Endothelial cell of umbilical vein (primary cell): ENCODE measurements at regions not wholly inside any gene's neighbourhood (a gene's known extent, or its start where the extent isn't known, plus 50 kb on each side); places are given as distances from the start of the nearest gene placed in this dataset.
A peak's percentile ranks its signal among the peaks of the same experiment; 100 is the strongest.

Source experiments
- BruUV-seq: library from RNA; stranded (reverse); fragments of 400-500 nt; replicated peaks from 2 replicates; lab custom pipeline; 2021; lab: Mats Ljungman, UMichigan
- CTCF ChIA-PET: fragments of 300-600, 350-600 bp; sonication (Branson Sonifier 250); formaldehyde crosslinking; loops from one replicate; lab custom pipeline; 2021; ENCODE audit warnings: antibody characterized with exemption, inconsistent platforms; lab: Charles Lee
- POLR2A ChIA-PET: fragments of 300-600, 350-600 bp; sonication (Branson Sonifier 250); formaldehyde crosslinking; loops from one replicate; lab custom pipeline; 2021; ENCODE audit warnings: antibody characterized with exemption, inconsistent platforms; lab: Charles Lee
- DNase-seq: peaks from one replicate; pipeline ENCODE4 v3.0.0-alpha.2; 2011; ENCODE audit warnings: low read depth, low spot score
- FAIRE-seq: peaks from 2 replicates; lab custom pipeline; 2011; peaks lifted over from hg19 to GRCh38; lab: Jason Lieb, UNC
- H2AFZ ChIP-seq: 2 replicates; pipeline ENCODE4 v1.6.0; 2012; ENCODE audit warnings: low read depth, low read length, control low read depth, inconsistent platforms
- H3K27ac ChIP-seq: 2 replicates; pipeline ENCODE4 v1.5.1; 2011; ENCODE audit warnings: low read depth, mild to moderate bottlenecking, control low read depth, low read length, moderate library complexity; ENCODE audit not compliant: insufficient read depth
- H3K27me3 ChIP-seq, 2 experiments: 2 replicates each; pipeline versions ENCODE4 v1.6.0 to v1.6.1; 2011; ENCODE audit warnings: low read length in 2 of 2, mixed read lengths in 1 of 2; ENCODE audit not compliant: control insufficient read depth in 2 of 2, insufficient read depth in 2 of 2
- H3K36me3 ChIP-seq, 2 experiments: 2 replicates in 1 of 2; 3 replicates in 1 of 2; pipeline ENCODE4 v1.5.1; 2011; ENCODE audit warnings: low read length in 2 of 2, mild to moderate bottlenecking in 1 of 2, moderate library complexity in 1 of 2; ENCODE audit not compliant: control insufficient read depth in 2 of 2, insufficient read depth in 2 of 2; ENCODE audit errors: extremely low read depth in 1 of 2
- H3K4me1 ChIP-seq: 3 replicates; pipeline ENCODE4 v1.5.1; 2011; ENCODE audit warnings: mild to moderate bottlenecking, low read length; ENCODE audit not compliant: control insufficient read depth, insufficient read depth; ENCODE audit errors: extremely low read depth
- H3K4me2 ChIP-seq: 2 replicates; pipeline ENCODE4 v1.6.1; 2011; ENCODE audit warnings: low read length, control low read depth, mixed read lengths; ENCODE audit not compliant: insufficient read depth
- H3K4me3 ChIP-seq, 3 experiments: fragments of 200-600 bp in 1 of 3; sonication (generic), shearing (Covaris generic) in 1 of 3; replicated peaks in 1 of 3; 2 replicates each; pipeline ENCODE4 v1.5.1; 2011 to 2016; ENCODE audit warnings: control low read depth in 3 of 3, low read length in 3 of 3, mild to moderate bottlenecking in 2 of 3, inconsistent platforms in 1 of 3, low read depth in 1 of 3, moderate library complexity in 1 of 3; ENCODE audit not compliant: insufficient read depth in 1 of 3
- H3K79me2 ChIP-seq: 2 replicates; pipeline ENCODE4 v1.6.0; 2012; ENCODE audit warnings: low read length, inconsistent platforms; ENCODE audit not compliant: control insufficient read depth, insufficient read depth
- H3K9ac ChIP-seq: replicated peaks from 2 replicates; pipeline ENCODE3; 2011; ENCODE audit warnings: low read length, control low read depth; ENCODE audit not compliant: insufficient read depth; ENCODE audit errors: extremely low read depth
- H3K9me1 ChIP-seq: replicated peaks from 3 replicates; pipeline ENCODE4 v1.6.0; 2011; ENCODE audit warnings: mild to moderate bottlenecking, low read length; ENCODE audit not compliant: control insufficient read depth, insufficient read depth; ENCODE audit errors: extremely low read depth
- H3K9me3 ChIP-seq: replicated peaks from 2 replicates; pipeline ENCODE4 v1.5.1; 2012; ENCODE audit warnings: low read length, inconsistent platforms; ENCODE audit not compliant: control insufficient read depth, insufficient read depth
- H4K20me1 ChIP-seq: replicated peaks from 2 replicates; pipeline ENCODE3; 2011; ENCODE audit warnings: mild to moderate bottlenecking, low read length; ENCODE audit not compliant: control insufficient read depth, insufficient read depth; ENCODE audit errors: extremely low read depth
- EZH2 ChIP-seq: IDR thresholded peaks from 2 replicates; pipeline ENCODE4 v1.6.1; 2012; ENCODE audit warnings: borderline replicate concordance, low read depth, mild to moderate bottlenecking, moderate library complexity, low read length, inconsistent platforms; ENCODE audit not compliant: severe bottlenecking
- FOS ChIP-seq: IDR thresholded peaks from 2 replicates; pipeline ENCODE4 v1.6.1; 2011; ENCODE audit warnings: mild to moderate bottlenecking, low read length, moderate library complexity, borderline replicate concordance; ENCODE audit not compliant: insufficient read depth
- GATA2 ChIP-seq: IDR thresholded peaks from 2 replicates; pipeline ENCODE4 v1.7.0; 2011; ENCODE audit warnings: low read depth, mild to moderate bottlenecking, moderate library complexity, mixed read lengths, low read length; ENCODE audit not compliant: insufficient read length, insufficient read depth
- JUN ChIP-seq: IDR thresholded peaks from 2 replicates; pipeline ENCODE4 v1.6.1; 2011; ENCODE audit warnings: borderline replicate concordance, low read depth; ENCODE audit not compliant: insufficient read length, insufficient read depth
- MYC ChIP-seq: IDR thresholded peaks from one replicate; pipeline ENCODE4 v1.6.1; 2011; ENCODE audit warnings: mild to moderate bottlenecking, low read depth, low read length
- POLR2A ChIP-seq: IDR thresholded peaks from 2 replicates; pipeline ENCODE4 v1.6.1; 2012; ENCODE audit warnings: low read depth, mild to moderate bottlenecking, control low read depth, low read length
- POLR2AphosphoS5 ChIP-seq: IDR thresholded peaks from 2 replicates; pipeline ENCODE4 v1.6.1; 2012; ENCODE audit warnings: low read depth, mild to moderate bottlenecking, control low read depth, low read length, moderate library complexity; ENCODE audit not compliant: insufficient read depth
- dilution Hi-C: fragments of 300-500 bp; cut with MboI; formaldehyde crosslinking; loops from one replicate; pipeline ENCODE4 v1.15.0; 2019; ENCODE audit warnings: low sequenced_read_pairs; ENCODE audit not compliant: extremely low pct_ligation_motif_present
- intact Hi-C: fragments of 100-400 bp; cut with micrococcal nuclease; formaldehyde crosslinking; loops from one replicate; pipeline ENCODE4 v1.10.0; 2022
- TF ChIP-seq, protein P1 (sequence below): IDR thresholded peaks from 2 replicates; pipeline ENCODE4 v1.6.1; 2011; ENCODE audit not compliant: insufficient read depth, insufficient read length
- TF ChIP-seq, protein P2 (sequence below), 2 donors: IDR thresholded peaks; 1 replicate in 1 of 2; 2 replicates in 1 of 2; pipeline ENCODE4 v1.5.1; 2011; ENCODE audit warnings: low read length in 2 of 2, mild to moderate bottlenecking in 2 of 2, moderate library complexity in 2 of 2, control low read depth in 1 of 2, inconsistent platforms in 1 of 2, low read depth in 1 of 2; ENCODE audit not compliant: insufficient read depth in 1 of 2; ENCODE audit errors: extremely low read depth in 1 of 2

DNA sequence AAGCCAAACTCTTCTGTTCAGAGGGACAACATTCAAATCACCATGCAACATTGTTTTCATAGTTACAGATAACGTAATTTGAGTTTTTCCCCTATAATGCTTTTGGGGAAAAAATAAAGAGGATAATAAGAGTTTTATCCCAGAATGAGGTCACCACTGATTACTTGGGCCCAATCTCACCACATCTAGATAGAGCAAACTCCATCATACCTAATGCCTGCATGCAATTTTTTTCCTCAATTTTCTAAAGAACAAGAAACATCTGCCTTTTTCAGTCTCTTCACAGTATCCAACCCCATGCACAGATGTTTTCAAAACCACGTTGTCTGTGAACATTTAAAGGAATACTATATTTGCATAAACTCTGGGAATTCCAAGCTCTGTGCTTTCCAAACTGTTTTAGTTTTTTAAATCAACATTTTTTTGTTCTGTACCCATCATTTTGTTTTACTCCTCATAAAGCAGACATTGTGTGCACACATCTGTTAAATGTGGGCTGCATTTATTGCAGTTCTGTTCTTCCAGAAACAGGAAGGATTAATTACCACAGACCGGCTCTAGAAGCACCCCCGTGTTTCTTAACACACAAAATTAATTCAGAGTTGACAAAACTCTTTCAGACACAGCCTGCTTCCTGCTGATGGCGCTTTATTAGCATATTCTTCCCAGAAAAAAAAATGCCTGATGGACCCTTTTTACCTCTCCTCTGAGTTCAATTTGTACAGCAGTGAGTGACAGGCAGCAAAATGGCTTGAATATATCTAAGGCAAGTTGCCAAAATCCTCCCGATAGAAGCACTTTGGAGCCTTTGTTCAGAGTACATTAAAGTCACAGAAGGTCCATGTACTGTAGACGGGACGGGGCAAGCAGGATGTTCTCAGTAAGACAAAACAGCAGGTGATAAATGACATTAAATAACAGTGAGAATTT lies 1171.9 kb downstream of the EFNB2 start:
- Histone ChIP-seq H3K79me2 (no peaks in the 10 kb centered on the region), H2AFZ (peak overlapping the region; percentile 5), H3K4me1 (no peaks in the 10 kb centered on the region), H3K9me3 (no peaks in the 10 kb centered on the region), H3K4me2 (no peak overlapping the region), H3K27ac (no peak overlapping the region), H3K4me3 (no peak overlapping the region), H3K9me1 (no peaks in the 10 kb centered on the region), H3K36me3 (no peaks in the 10 kb centered on the region), H4K20me1 (no peaks in the 10 kb centered on the region), H3K27me3 (no peaks in the 10 kb centered on the region), H3K9ac (no peak overlapping the region)
- dilution Hi-C loops (no loop called here), intact Hi-C loops (no loop called here)
- BruUV-seq: no TSS peak
- ChIA-PET POLR2A (no interaction called here), CTCF (no interaction called here)
- DNase-seq: peak; percentile 37
- FAIRE-seq: no peak
- TF ChIP-seq, protein P1, sequence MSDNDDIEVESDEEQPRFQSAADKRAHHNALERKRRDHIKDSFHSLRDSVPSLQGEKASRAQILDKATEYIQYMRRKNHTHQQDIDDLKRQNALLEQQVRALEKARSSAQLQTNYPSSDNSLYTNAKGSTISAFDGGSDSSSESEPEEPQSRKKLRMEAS: no peak
- TF ChIP-seq GATA2: no peak
- no peak for TF ChIP-seq POLR2AphosphoS5
- TF ChIP-seq MYC: no peak
- TF ChIP-seq, protein P2, sequence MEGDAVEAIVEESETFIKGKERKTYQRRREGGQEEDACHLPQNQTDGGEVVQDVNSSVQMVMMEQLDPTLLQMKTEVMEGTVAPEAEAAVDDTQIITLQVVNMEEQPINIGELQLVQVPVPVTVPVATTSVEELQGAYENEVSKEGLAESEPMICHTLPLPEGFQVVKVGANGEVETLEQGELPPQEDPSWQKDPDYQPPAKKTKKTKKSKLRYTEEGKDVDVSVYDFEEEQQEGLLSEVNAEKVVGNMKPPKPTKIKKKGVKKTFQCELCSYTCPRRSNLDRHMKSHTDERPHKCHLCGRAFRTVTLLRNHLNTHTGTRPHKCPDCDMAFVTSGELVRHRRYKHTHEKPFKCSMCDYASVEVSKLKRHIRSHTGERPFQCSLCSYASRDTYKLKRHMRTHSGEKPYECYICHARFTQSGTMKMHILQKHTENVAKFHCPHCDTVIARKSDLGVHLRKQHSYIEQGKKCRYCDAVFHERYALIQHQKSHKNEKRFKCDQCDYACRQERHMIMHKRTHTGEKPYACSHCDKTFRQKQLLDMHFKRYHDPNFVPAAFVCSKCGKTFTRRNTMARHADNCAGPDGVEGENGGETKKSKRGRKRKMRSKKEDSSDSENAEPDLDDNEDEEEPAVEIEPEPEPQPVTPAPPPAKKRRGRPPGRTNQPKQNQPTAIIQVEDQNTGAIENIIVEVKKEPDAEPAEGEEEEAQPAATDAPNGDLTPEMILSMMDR (IDR thresholded peaks at IDR 0.05; ENCODE audit: extremely low read depth in 1 of 2, insufficient read depth in 1 of 2, low read depth in 1 of 2, low read length in 2 of 2): no peak
- no peak for TF ChIP-seq POLR2A
- TF ChIP-seq JUN: no peak
- no peak for TF ChIP-seq EZH2
- no peak for TF ChIP-seq FOS
